Stomach (tissue), 4 donors: ENCODE measurements at regions not wholly inside any gene's neighbourhood (a gene's known extent, or its start where the extent isn't known, plus 50 kb on each side); places are given as distances from the start of the nearest gene placed in this dataset.

ENCODE experiments used
- CTCF ChIP-seq, 7 experiments: fragments of 450-650 bp in 4 of 7; fragments of 200-600 bp in 3 of 7; sonication (generic) in 3 of 7; IDR thresholded peaks; one replicate each; pipeline ENCODE4 v1.5.1; 2016 to 2019; ENCODE audit warnings: antibody characterized with exemption in 7 of 7, control low read depth in 2 of 7, mild to moderate bottlenecking in 1 of 7
- EP300 ChIP-seq: sonication (generic); formaldehyde crosslinking; IDR thresholded peaks from one replicate; pipeline ENCODE4 v1.6.1; 2017; ENCODE audit warnings: antibody characterized with exemption
- POLR2A ChIP-seq, 4 donors: fragments of 450-650 bp; IDR thresholded peaks; one replicate each; pipeline ENCODE4 v1.6.1; 2016; ENCODE audit warnings: antibody characterized with exemption in 4 of 4, control low read depth in 2 of 4, mild to moderate bottlenecking in 1 of 4, moderate library complexity in 1 of 4
- POLR2AphosphoS5 ChIP-seq, 3 donors: sonication (generic); formaldehyde crosslinking; IDR thresholded peaks; one replicate each; pipeline ENCODE4 v1.6.1; 2016; ENCODE audit warnings: antibody characterized with exemption in 3 of 3

- TF ChIP-seq CTCF (IDR thresholded peaks at IDR 0.05) (no peak), POLR2A (IDR thresholded peaks at IDR 0.05) (no peak), POLR2AphosphoS5 (IDR thresholded peaks at IDR 0.05) (no peak), EP300 (no peak)
Measured at GRCh38 chrX:142483965-142484364, 278.9 kb upstream of the MAGEC2 start.
